HG03159 (cell line): ENCODE measurements at regions not wholly inside any gene's neighbourhood (a gene's known extent, or its start where the extent isn't known, plus 50 kb on each side); places are given as distances from the start of the nearest gene placed in this dataset.
"Not testable (repeated sequence)": the region's sequence is repeated elsewhere in the genome, so short reads cannot be mapped to it uniquely, and the experiment has no call there.

Experiments
- ATAC-seq: cut with Tn5 transposase; IDR thresholded peaks from one replicate; pipeline ENCODE4 v1.9.1; 2021; ENCODE audit warnings: mild to moderate bottlenecking, moderate library complexity; ENCODE audit not compliant: unreplicated experiment

- no peak for ATAC-seq
Observed at GRCh38 chr7:87007038-87007437, 52.4 kb downstream of the ELAPOR2 start.

GRCh38 chr7:87004956-87005355 is 54.5 kb downstream of the ELAPOR2 start:
- ATAC-seq = no peak

- no peak for ATAC-seq
Observed at GRCh38 chr7:87003872-87004798, 55.3 kb downstream of the ELAPOR2 start.

GRCh38 chr7:87001214-87001613 is 58.2 kb downstream of the ELAPOR2 start:
- no peak for ATAC-seq

- no peak for ATAC-seq
Observed at GRCh38 chr7:87000344-87000743, 59.1 kb downstream of the ELAPOR2 start.

GRCh38 chr7:86999750-87000149 is 59.7 kb downstream of the ELAPOR2 start:
- no peak for ATAC-seq

GRCh38 chr7:86995814-86996213 is 63.6 kb downstream of the ELAPOR2 start:
- ATAC-seq = no peak

- ATAC-seq = no peak
Observed at GRCh38 chr7:86995052-86995725, 64.3 kb downstream of the ELAPOR2 start.

GRCh38 chr7:86991771-86992191 is 67.7 kb downstream of the ELAPOR2 start:
- ATAC-seq = peak; percentile 28

- ATAC-seq = peak; percentile 85
Observed at GRCh38 chr7:86991093-86991769, 68.2 kb downstream of the ELAPOR2 start.

- no peak for ATAC-seq
Observed at GRCh38 chr7:86989407-86989806, 70.0 kb downstream of the ELAPOR2 start.

- ATAC-seq = not testable (repeated sequence)
Observed at GRCh38 chr7:86987834-86988233, 71.6 kb downstream of the ELAPOR2 start.

GRCh38 chr7:86987358-86987757 is 72.1 kb downstream of the ELAPOR2 start:
- ATAC-seq = not testable (repeated sequence)

GRCh38 chr7:86985342-86985741 is 74.1 kb downstream of the ELAPOR2 start:
- not testable (repeated sequence) for ATAC-seq

GRCh38 chr7:86983654-86984053 is 75.8 kb downstream of the ELAPOR2 start:
- ATAC-seq = not testable (repeated sequence)

- ATAC-seq = not testable (repeated sequence)
Observed at GRCh38 chr7:86981937-86982336, 77.5 kb downstream of the ELAPOR2 start.

- no peak for ATAC-seq
Observed at GRCh38 chr7:86981127-86981526, 78.3 kb downstream of the ELAPOR2 start.

- ATAC-seq = no peak
Observed at GRCh38 chr7:86980223-86980622, 79.2 kb downstream of the ELAPOR2 start.

GRCh38 chr7:86978808-86979506 is 80.5 kb downstream of the ELAPOR2 start:
- ATAC-seq = peak; percentile 92

- no peak for ATAC-seq
Observed at GRCh38 chr7:86976958-86977357, 82.5 kb downstream of the ELAPOR2 start.

- no peak for ATAC-seq
Observed at GRCh38 chr7:86975914-86976313, 83.5 kb downstream of the ELAPOR2 start.
